H1 (cell line): ENCODE measurements at regions not wholly inside any gene's neighbourhood (a gene's known extent, or its start where the extent isn't known, plus 50 kb on each side); places are given as distances from the start of the nearest gene placed in this dataset.

Experiments
- CTCF ChIA-PET: fragments of 300-600 bp; sonication (Branson Sonifier 250); formaldehyde crosslinking; loops from one replicate; lab custom pipeline; 2021; ENCODE audit not compliant: partially characterized antibody; lab: Charles Lee
- POLR2A ChIA-PET: fragments of 300-600 bp; sonication (Branson Sonifier 250); formaldehyde crosslinking; loops from one replicate; lab custom pipeline; 2021; ENCODE audit warnings: inconsistent platforms; ENCODE audit not compliant: partially characterized antibody; lab: Charles Lee
- DNase-seq, 2 experiments: peaks; one replicate each; pipeline versions ENCODE4 v3.0.0 to v3.0.0-alpha.2; 2010 to 2022; ENCODE audit warnings: low spot score in 2 of 2, low read depth in 1 of 2, mixed read lengths in 1 of 2
- FAIRE-seq: peaks from 2 replicates; lab custom pipeline; 2011; peaks lifted over from hg19 to GRCh38; lab: Jason Lieb, UNC
- H2AFZ ChIP-seq: 2 replicates; pipeline ENCODE4 v1.8.1; 2012; ENCODE audit warnings: low read length, inconsistent platforms
- H2AK5ac ChIP-seq: 2 replicates; pipeline ENCODE4 v1.6.1; 2013; ENCODE audit warnings: low read depth, low read length
- H2BK120ac ChIP-seq: replicated peaks from 2 replicates; pipeline ENCODE3; 2013; ENCODE audit warnings: low read depth, low read length, inconsistent platforms
- H2BK12ac ChIP-seq: 2 replicates; pipeline ENCODE4 v1.6.1; 2013; ENCODE audit warnings: low read depth, low read length
- H2BK15ac ChIP-seq: 2 replicates; pipeline ENCODE4 v1.6.1; 2013; ENCODE audit warnings: low read length
- H2BK20ac ChIP-seq: 2 replicates; pipeline ENCODE4 v1.6.1; 2013; ENCODE audit warnings: low read length
- H2BK5ac ChIP-seq: 2 replicates; pipeline ENCODE4 v1.6.1; 2013; ENCODE audit warnings: low read depth, low read length
- H3K14ac ChIP-seq: 2 replicates; pipeline ENCODE4 v1.6.1; 2013; ENCODE audit warnings: inconsistent platforms; ENCODE audit not compliant: insufficient read length
- H3K18ac ChIP-seq: 2 replicates; pipeline ENCODE4 v1.6.1; 2013; ENCODE audit warnings: low read length; ENCODE audit errors: extremely low read depth
- H3K23ac ChIP-seq: 2 replicates; pipeline ENCODE4 v1.6.1; 2013; ENCODE audit warnings: inconsistent platforms; ENCODE audit not compliant: insufficient read length
- H3K23me2 ChIP-seq: 2 replicates; pipeline ENCODE4 v1.6.1; 2013; ENCODE audit warnings: low read depth, low read length
- H3K27ac ChIP-seq: 2 replicates; pipeline ENCODE4 v1.6.1; 2011; ENCODE audit warnings: low read depth, low read length, inconsistent platforms
- H3K27me3 ChIP-seq, 4 experiments: replicated peaks in 1 of 4; 1 replicate in 1 of 4; 2 replicates in 3 of 4; pipeline versions ENCODE4 v1.6.1 to v1.8.1; 2011 to 2013; ENCODE audit warnings: low read length in 3 of 4, mild to moderate bottlenecking in 3 of 4, inconsistent platforms in 2 of 4, mixed read lengths in 2 of 4, moderate library complexity in 1 of 4; ENCODE audit not compliant: control insufficient read depth in 3 of 4, insufficient read depth in 3 of 4; ENCODE audit errors: extremely low read depth in 1 of 4
- H3K36me3 ChIP-seq, 4 experiments: 2 replicates each; pipeline versions ENCODE4 v1.6.1 to v1.8.1; 2011 to 2013; ENCODE audit warnings: mild to moderate bottlenecking in 4 of 4, low read length in 3 of 4, moderate library complexity in 2 of 4, control low read depth in 1 of 4, inconsistent platforms in 1 of 4; ENCODE audit not compliant: insufficient read depth in 4 of 4, control insufficient read depth in 2 of 4
- H3K4ac ChIP-seq: replicated peaks from 2 replicates; pipeline ENCODE3; 2013; ENCODE audit warnings: low read length, low read depth, mixed read lengths, inconsistent platforms; ENCODE audit not compliant: insufficient read length
- H3K4me1 ChIP-seq, 4 experiments: replicated peaks in 1 of 4; 1 replicate in 1 of 4; 2 replicates in 3 of 4; pipeline versions ENCODE4 v1.6.1 to v1.8.1; 2011 to 2013; ENCODE audit warnings: low read length in 3 of 4, inconsistent platforms in 2 of 4, mixed read lengths in 1 of 4; ENCODE audit not compliant: insufficient read depth in 4 of 4, control insufficient read depth in 3 of 4
- H3K4me2 ChIP-seq, 2 experiments: 2 replicates each; pipeline versions ENCODE4 v1.6.1 to v1.8.1; 2011 to 2013; ENCODE audit warnings: low read depth in 2 of 2, low read length in 2 of 2, control low read depth in 1 of 2, inconsistent platforms in 1 of 2, mild to moderate bottlenecking in 1 of 2; ENCODE audit not compliant: insufficient read depth in 1 of 2
- H3K4me3 ChIP-seq, 4 experiments: fragments of 200-600, 300-600 bp in 1 of 4; sonication (generic), shearing (Covaris generic), sonication (Bioruptor Twin) in 1 of 4; 2 replicates each; pipeline versions ENCODE4 v1.5.1 to v1.8.1; 2011 to 2016; ENCODE audit warnings: low read length in 4 of 4, low read depth in 3 of 4, control low read depth in 2 of 4, inconsistent platforms in 2 of 4, mild to moderate bottlenecking in 2 of 4, mixed read lengths in 1 of 4, moderate library complexity in 1 of 4; ENCODE audit not compliant: insufficient read depth in 2 of 4; ENCODE audit errors: extremely low read depth in 1 of 4
- H3K56ac ChIP-seq: replicated peaks from 2 replicates; pipeline ENCODE3; 2013; ENCODE audit warnings: low read depth, mild to moderate bottlenecking, mixed read lengths, low read length, inconsistent platforms; ENCODE audit not compliant: insufficient read length
- H3K79me1 ChIP-seq: 2 replicates; pipeline ENCODE4 v1.6.1; 2013; ENCODE audit warnings: low read depth, low read length, control low read depth
- H3K79me2 ChIP-seq, 2 experiments: 2 replicates each; pipeline versions ENCODE4 v1.6.1 to v1.8.1; 2012 to 2013; ENCODE audit warnings: low read length in 2 of 2, mild to moderate bottlenecking in 2 of 2, inconsistent platforms in 1 of 2; ENCODE audit not compliant: insufficient read depth in 2 of 2, control insufficient read depth in 1 of 2
- H3K9ac ChIP-seq, 4 experiments: replicated peaks in 1 of 4; 1 replicate in 1 of 4; 2 replicates in 3 of 4; pipeline versions ENCODE4 v1.6.1 to v1.8.1; 2011 to 2013; ENCODE audit warnings: low read depth in 3 of 4, low read length in 3 of 4, control low read depth in 2 of 4, mild to moderate bottlenecking in 2 of 4, moderate library complexity in 2 of 4, inconsistent platforms in 1 of 4; ENCODE audit errors: extremely low read depth in 1 of 4
- H3K9me3 ChIP-seq, 2 experiments: 2 replicates each; pipeline versions ENCODE4 v1.6.1 to v1.8.1; 2012 to 2013; ENCODE audit warnings: mild to moderate bottlenecking in 2 of 2, moderate library complexity in 2 of 2, control low read depth in 1 of 2, inconsistent platforms in 1 of 2, low read depth in 1 of 2, low read length in 1 of 2, mixed read lengths in 1 of 2; ENCODE audit not compliant: insufficient read depth in 2 of 2
- H4K20me1 ChIP-seq, 2 experiments: replicated peaks in 1 of 2; 2 replicates each; pipeline versions ENCODE3 to v1.8.1; 2011 to 2013; ENCODE audit warnings: inconsistent platforms in 2 of 2, low read length in 2 of 2, mild to moderate bottlenecking in 1 of 2; ENCODE audit not compliant: insufficient read depth in 2 of 2, control insufficient read depth in 1 of 2
- H4K5ac ChIP-seq: 2 replicates; pipeline ENCODE4 v1.6.1; 2013; ENCODE audit warnings: low read length, low read depth, mixed read lengths, inconsistent platforms; ENCODE audit not compliant: insufficient read length
- H4K8ac ChIP-seq: 2 replicates; pipeline ENCODE4 v1.8.0; 2013; ENCODE audit warnings: mild to moderate bottlenecking, moderate library complexity, low read length, inconsistent platforms; ENCODE audit not compliant: insufficient read depth; ENCODE audit errors: extremely low read depth
- H4K91ac ChIP-seq: replicated peaks from 2 replicates; pipeline ENCODE3; 2013; ENCODE audit warnings: low read length, mixed read lengths, inconsistent platforms; ENCODE audit not compliant: insufficient read length
- CBX8 ChIP-seq: fragments of 300-800, 300-1000 bp; sonication (generic); IDR thresholded peaks from 2 replicates; pipeline ENCODE4 v1.7.1; 2016; ENCODE audit warnings: low read depth, low read length, borderline replicate concordance
- CTBP2 ChIP-seq: IDR thresholded peaks from 2 replicates; pipeline ENCODE4 v1.7.0; 2011; ENCODE audit warnings: borderline replicate concordance, mild to moderate bottlenecking, moderate library complexity, mixed read lengths, low read length; ENCODE audit not compliant: insufficient read depth, insufficient read length
- HDAC6 ChIP-seq: IDR thresholded peaks from one replicate; pipeline ENCODE4 v1.7.1; 2012; ENCODE audit warnings: low read depth, mild to moderate bottlenecking, inconsistent platforms, low read length, moderate library complexity
- RBBP5 ChIP-seq: IDR thresholded peaks from 2 replicates; pipeline ENCODE4 v1.7.1; 2012; ENCODE audit warnings: low read depth, mild to moderate bottlenecking, inconsistent platforms, low read length, moderate library complexity, borderline replicate concordance
- TEAD4 ChIP-seq: IDR thresholded peaks from 2 replicates; pipeline ENCODE4 v1.6.1; 2012; ENCODE audit warnings: low read depth, low read length, inconsistent platforms, mixed read lengths
- USF2 ChIP-seq: IDR thresholded peaks from 2 replicates; pipeline ENCODE4 v1.6.1; 2011; ENCODE audit warnings: low read length, improper control_type of control experiment
- WGBS, 2 experiments: shearing (Covaris generic) in 1 of 2; methylation state at CpG; one replicate each; pipeline versions ENCODE4 v1.1.6 to v1.1.7; 2013 to 2015; ENCODE audit warnings: low lambda C conversion rate in 2 of 2, mixed read lengths in 2 of 2, inconsistent platforms in 1 of 2, low coverage in 1 of 2, missing lambda C conversion rate in 1 of 2; ENCODE audit not compliant: insufficient replicate concordance in 2 of 2, insufficient coverage in 1 of 2, insufficient read length in 1 of 2; ENCODE audit errors: extremely low coverage in 1 of 2, missing lambda C conversion rate in 1 of 2; 5-methylcytosine and 5-hydroxymethylcytosine counted together

- no peak overlapping the region for H3K23ac ChIP-seq
- ChIA-PET POLR2A (no interaction called here), CTCF (interaction anchor here (0.7 to 1.8 kb wide), 7 partner anchors 19 to 379 kb away, joined by 3 to 7 read pairs (median 4); no protein-coding TSS in a partner anchor)
- H3K27me3 ChIP-seq, result no peaks in the 10 kb centered on the region
- no peak overlapping the region for H2BK120ac ChIP-seq
- 0 out of 2 replicates have a peak overlapping the region, but pooled peaks have one; percentile 12 for H2BK12ac ChIP-seq
- no peak overlapping the region for H4K91ac ChIP-seq
- H3K79me2 ChIP-seq, result no peaks in the 10 kb centered on the region
- no peak overlapping the region for H3K4me2 ChIP-seq
- 0 out of 2 replicates have a peak overlapping the region, but pooled peaks have one; percentile 6 for H2BK20ac ChIP-seq
- no peak for FAIRE-seq
- H3K56ac ChIP-seq, result no peak overlapping the region
- H3K9me3 ChIP-seq, result no peaks in the 10 kb centered on the region
- no peak overlapping the region for H3K14ac ChIP-seq
- no peak overlapping the region for H3K9ac ChIP-seq
- H4K20me1 ChIP-seq, result no peaks in the 10 kb centered on the region
- TF ChIP-seq CBX8 (no peak), USF2 (no peak), TEAD4 (no peak), RBBP5 (no peak), HDAC6 (no peak), CTBP2 (no peak)
- H3K79me1 ChIP-seq, result no peaks in the 10 kb centered on the region
- no peak for DNase-seq
- no peak overlapping the region for H2AFZ ChIP-seq
- H3K27ac ChIP-seq, result no peak overlapping the region
- no peak overlapping the region for H3K4me3 ChIP-seq
- no peaks in the 10 kb centered on the region for H3K23me2 ChIP-seq
- H4K8ac ChIP-seq, result no peak overlapping the region
- WGBS, 2 experiments, result 33% methylated on average over 3 of the region's 3 CpGs; no CpG with 5 or more reads in 1 of the 2 experiments
- H2AK5ac ChIP-seq, result no peak overlapping the region; the same call in 1 of the 2 replicates
- H3K4ac ChIP-seq, result no peak overlapping the region
- H4K5ac ChIP-seq, result no peak overlapping the region
- no peak overlapping the region for H2BK15ac ChIP-seq
- no peak overlapping the region for H2BK5ac ChIP-seq
- peaks cover 0 to 9% (median 3%) of the 10 kb centered on the region in 4 experiments; a peak in 3 of 7 replicates for H3K4me1 ChIP-seq
- H3K18ac ChIP-seq, result no peak overlapping the region
- no peaks in the 10 kb centered on the region for H3K36me3 ChIP-seq
Measured at GRCh38 chr5:34519489-34520220, 136.5 kb upstream of the RAI14 start.
